Left cardiac atrium (tissue), 4 donors: ENCODE measurements at regions not wholly inside any gene's neighbourhood (a gene's known extent, or its start where the extent isn't known, plus 50 kb on each side); places are given as distances from the start of the nearest gene placed in this dataset.

ENCODE experiments used
- ATAC-seq, 2 donors: fragments of 200-7000 bp; cut with Tn5 transposase; one replicate each; pipeline ENCODE4 v1.9.1; 2020; ENCODE audit warnings: mild to moderate bottlenecking in 2 of 2, moderate library complexity in 2 of 2
- DNase-seq: peaks from one replicate; pipeline ENCODE4 v3.0.0-alpha.2; 2020
- intact Hi-C, 2 donors: fragments of 100-400 bp; cut with DNase I; formaldehyde crosslinking; loops; one replicate each; pipeline versions ENCODE4 v1.14.1 to v1.15.1; 2022 to 2023
- donor health status: DM: no; HTN: yes; CAD: no.
- donor health status: DM: no; HTN: yes; CAD: no; lungs with severe emphysema.
- donor health status: DM: yes; HTN: yes; CAD: no.
- donor health status: Dilated cardiomyopathy.

- DNase-seq = no peak
- peak in 1 of 2 donors; percentile 55 for ATAC-seq
- intact Hi-C loops = no loop called here
Observed at GRCh38 chr2:138101718-138102117, 137.4 kb downstream of the HNMT start.

- DNase-seq = no peak
- intact Hi-C loops = no loop called here
- ATAC-seq = no peak
Observed at GRCh38 chr2:138102664-138103063, 138.4 kb downstream of the HNMT start.

- ATAC-seq = no peak
- DNase-seq = no peak
- intact Hi-C loops = no loop called here
Observed at GRCh38 chr2:138103156-138103555, 138.9 kb downstream of the HNMT start.

- DNase-seq = no peak
- intact Hi-C loops = no loop called here
- ATAC-seq = no peak
Observed at GRCh38 chr2:138104071-138104470, 139.8 kb downstream of the HNMT start.

GRCh38 chr2:138105358-138105757 lies 141.1 kb downstream of the HNMT start:
- intact Hi-C loops = no loop called here
- DNase-seq (no peak), ATAC-seq (no peak)

- ATAC-seq (no peak), DNase-seq (no peak)
- intact Hi-C loops = no loop called here
Observed at GRCh38 chr2:138106606-138107005, 142.3 kb downstream of the HNMT start.

GRCh38 chr2:138107288-138107687 lies 143.0 kb downstream of the HNMT start:
- ATAC-seq = peak in 1 of 2 donors; percentile 46
- no peak for DNase-seq
- intact Hi-C loops = no loop called here

GRCh38 chr2:138110453-138111083 lies 146.3 kb downstream of the HNMT start:
- DNase-seq = no peak
- no peak for ATAC-seq
- intact Hi-C loops = no loop called here

GRCh38 chr2:138112536-138112935 lies 148.3 kb downstream of the HNMT start:
- intact Hi-C loops = no loop called here
- no peak for ATAC-seq
- no peak for DNase-seq

- no peak for DNase-seq
- intact Hi-C loops = no loop called here
- ATAC-seq = no peak
Observed at GRCh38 chr2:138113871-138114525, 149.7 kb downstream of the HNMT start.

GRCh38 chr2:138115666-138116065 lies 151.4 kb downstream of the HNMT start:
- intact Hi-C loops = no loop called here
- DNase-seq (no peak), ATAC-seq (no peak)

GRCh38 chr2:138116456-138116855 lies 152.2 kb downstream of the HNMT start:
- DNase-seq (no peak), ATAC-seq (no peak)

GRCh38 chr2:138121666-138122661 lies 157.7 kb downstream of the HNMT start:
- intact Hi-C loops = no loop called here
- no peak for DNase-seq
- no peak for ATAC-seq

More at GRCh38 chr2:138116456-138116855, 152.2 kb downstream of the HNMT start:
- intact Hi-C loops = no loop called here

- intact Hi-C loops = no loop called here
- no peak for ATAC-seq
Observed at GRCh38 chr2:138122891-138123290, 158.6 kb downstream of the HNMT start.

GRCh38 chr2:138123741-138124140 lies 159.5 kb downstream of the HNMT start:
- no peak for DNase-seq

More at GRCh38 chr2:138122891-138123290, 158.6 kb downstream of the HNMT start:
- DNase-seq = no peak

GRCh38 chr2:138124521-138124920 lies 160.2 kb downstream of the HNMT start:
- ATAC-seq (no peak), DNase-seq (no peak)
- intact Hi-C loops = loop anchor here in 1 of 2 donors (1.0 kb wide), 1 partner anchor 16 kb away; no protein-coding TSS in a partner anchor

More at GRCh38 chr2:138123741-138124140, 159.5 kb downstream of the HNMT start:
- ATAC-seq = no peak
- intact Hi-C loops = loop anchor here in 1 of 2 donors (1.0 kb wide), 1 partner anchor 15 kb away; no protein-coding TSS in a partner anchor

GRCh38 chr2:138125306-138126288 lies 161.3 kb downstream of the HNMT start:
- no peak for ATAC-seq
- DNase-seq = no peak
- intact Hi-C loops = no loop called here

- DNase-seq (no peak), ATAC-seq (no peak)
- intact Hi-C loops = no loop called here
Observed at GRCh38 chr2:138132108-138132507, 167.8 kb downstream of the HNMT start.

- no peak for DNase-seq
- intact Hi-C loops = no loop called here
- no peak for ATAC-seq
Observed at GRCh38 chr2:138137949-138138348, 173.7 kb downstream of the HNMT start.
